GM21717 (cell line): ENCODE measurements at regions not wholly inside any gene's neighbourhood (a gene's known extent, or its start where the extent isn't known, plus 50 kb on each side); places are given as distances from the start of the nearest gene placed in this dataset.
"Not testable (repeated sequence)": the region's sequence is repeated elsewhere in the genome, so short reads cannot be mapped to it uniquely, and the experiment has no call there.

Experiments used
- ATAC-seq: cut with Tn5 transposase; IDR thresholded peaks from one replicate; pipeline ENCODE4 v1.9.1; 2021; ENCODE audit warnings: mild to moderate bottlenecking, moderate library complexity; ENCODE audit not compliant: unreplicated experiment

DNA sequence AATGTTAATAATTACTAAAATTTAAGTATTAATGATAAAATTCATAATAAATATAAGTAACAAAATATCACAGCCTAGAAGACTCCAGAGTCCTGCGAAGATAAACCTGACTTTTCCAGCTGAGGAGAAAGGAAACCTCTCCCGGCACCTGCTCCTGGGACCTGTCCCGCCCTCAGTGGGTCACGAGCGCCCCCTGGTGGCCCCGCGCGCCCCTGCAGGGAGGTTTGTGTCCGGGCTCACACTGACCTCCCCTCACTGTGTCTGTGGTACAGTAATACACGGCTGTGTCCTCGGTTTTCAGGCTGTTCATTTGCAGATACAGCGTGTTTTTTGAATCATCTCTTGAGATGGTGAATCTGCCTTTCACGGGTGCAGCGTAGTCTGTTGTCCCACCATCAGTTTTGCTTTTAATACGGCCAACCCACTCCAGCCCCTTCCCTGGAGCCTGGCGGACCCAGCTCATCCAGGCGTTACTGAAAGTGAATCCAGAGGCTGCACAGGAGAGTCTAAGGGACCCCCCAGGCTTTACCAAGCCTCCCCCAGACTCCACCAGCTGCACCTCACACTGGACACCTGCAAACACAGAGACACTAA lies 627.1 kb downstream of the TMEM121 start:
- not testable (repeated sequence) for ATAC-seq

DNA sequence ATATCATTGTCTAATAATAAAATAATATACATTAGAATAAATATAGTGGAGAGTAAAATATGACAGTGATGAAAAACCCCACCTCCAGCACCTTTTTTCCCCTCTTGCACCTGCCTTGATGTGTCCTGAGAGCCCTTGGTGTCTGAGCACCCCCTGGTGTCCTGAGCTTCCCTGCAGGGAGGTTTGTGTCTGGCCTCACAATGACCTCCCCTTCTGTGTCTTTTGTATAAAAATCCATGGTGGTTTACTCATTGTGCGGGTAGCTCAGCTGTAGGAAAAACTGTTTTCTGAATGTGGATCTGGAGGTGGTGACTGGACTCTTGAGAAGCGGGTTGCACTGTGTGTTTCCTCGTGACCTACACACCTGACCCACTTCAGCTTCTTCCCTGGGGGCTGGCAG lies 636.9 kb downstream of the TMEM121 start:
- ATAC-seq, result no peak

DNA sequence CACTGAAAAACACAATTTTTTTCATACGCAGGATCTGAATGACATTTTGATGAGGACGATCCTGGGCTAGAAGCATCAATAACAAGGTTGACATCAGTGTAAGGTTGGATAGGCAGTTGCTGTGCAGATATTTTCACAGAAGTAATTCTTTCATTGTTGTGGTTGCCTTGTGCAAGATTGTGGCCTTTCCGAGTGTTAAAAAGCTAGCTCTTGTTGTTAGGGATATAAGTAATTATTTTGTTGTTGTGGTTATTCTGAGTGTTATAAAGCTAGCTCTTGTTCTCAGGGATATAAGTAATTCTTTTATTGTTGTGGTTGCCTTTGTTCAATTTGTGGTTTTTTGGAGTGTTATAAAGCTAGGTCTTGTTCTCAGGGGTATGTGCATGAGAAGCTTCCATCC lies 637.4 kb downstream of the TMEM121 start:
- not testable (repeated sequence) for ATAC-seq

DNA sequence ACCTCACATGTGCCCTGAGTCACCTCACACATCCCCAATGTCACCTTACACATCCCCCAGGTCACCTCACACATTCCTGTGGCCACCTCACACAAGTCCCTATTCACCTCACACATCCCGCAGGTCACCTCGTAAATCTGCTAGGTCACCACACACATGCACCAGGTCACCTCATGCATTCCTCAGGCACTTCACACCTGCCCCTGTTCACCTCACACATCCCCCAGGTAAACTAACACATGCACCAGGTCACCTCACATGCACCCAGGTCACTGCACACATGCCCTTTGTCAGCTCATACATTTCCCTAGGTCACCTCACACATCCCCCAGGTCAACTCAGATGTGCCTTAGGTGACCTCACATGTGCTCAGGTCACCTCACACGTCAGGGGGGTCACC lies 639.8 kb downstream of the TMEM121 start:
- no peak for ATAC-seq

DNA sequence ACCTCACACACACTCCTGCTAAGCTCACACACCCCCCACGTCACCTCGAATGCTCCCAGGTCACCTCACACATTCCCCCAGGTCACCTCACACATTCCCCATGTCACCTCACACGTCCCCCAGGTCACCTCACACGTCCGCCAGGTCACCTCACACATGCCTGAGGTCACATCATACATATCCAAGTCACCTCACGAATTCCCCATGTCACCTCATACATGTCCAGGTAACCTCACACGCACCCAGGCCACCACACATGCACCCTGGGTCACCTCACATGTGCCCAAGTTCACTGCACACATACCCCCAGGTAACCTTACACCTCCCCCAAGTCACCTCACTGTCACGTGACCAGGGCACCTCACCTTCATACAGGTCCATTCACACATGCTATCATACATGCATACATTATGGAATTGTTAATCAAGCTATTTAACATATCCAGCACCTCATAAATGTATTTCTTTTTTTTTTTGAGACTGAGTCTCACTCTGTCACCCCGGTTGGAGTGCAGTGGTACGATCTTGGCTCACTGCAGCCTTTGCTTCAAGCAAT lies 640.3 kb downstream of the TMEM121 start:
- no peak for ATAC-seq

DNA sequence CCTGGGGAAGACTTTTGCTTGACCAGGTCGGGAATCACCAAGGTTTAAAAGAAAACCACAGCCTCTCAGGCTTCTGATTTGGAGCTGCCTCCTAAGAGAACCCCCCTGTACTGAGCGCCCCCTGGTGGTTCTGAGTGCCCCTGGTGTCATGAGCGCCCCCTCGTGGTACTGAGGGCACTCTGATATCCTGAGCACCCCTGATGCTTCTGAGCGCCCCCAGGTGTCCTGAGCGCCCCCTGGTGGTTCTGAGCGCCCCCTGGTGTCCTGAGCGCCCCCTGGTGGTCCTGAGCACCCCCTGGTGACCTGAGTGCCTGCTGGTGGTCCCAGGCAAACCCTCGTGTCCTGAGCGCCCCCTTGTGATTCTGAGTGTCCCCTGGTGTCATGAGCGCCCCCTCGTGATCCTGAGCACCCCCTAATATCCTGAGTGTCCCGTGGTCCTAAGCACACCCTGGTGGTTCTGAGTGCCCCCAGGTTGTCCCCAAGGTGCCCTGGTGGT lies 643.8 kb downstream of the TMEM121 start:
- ATAC-seq, result not testable (repeated sequence)

DNA sequence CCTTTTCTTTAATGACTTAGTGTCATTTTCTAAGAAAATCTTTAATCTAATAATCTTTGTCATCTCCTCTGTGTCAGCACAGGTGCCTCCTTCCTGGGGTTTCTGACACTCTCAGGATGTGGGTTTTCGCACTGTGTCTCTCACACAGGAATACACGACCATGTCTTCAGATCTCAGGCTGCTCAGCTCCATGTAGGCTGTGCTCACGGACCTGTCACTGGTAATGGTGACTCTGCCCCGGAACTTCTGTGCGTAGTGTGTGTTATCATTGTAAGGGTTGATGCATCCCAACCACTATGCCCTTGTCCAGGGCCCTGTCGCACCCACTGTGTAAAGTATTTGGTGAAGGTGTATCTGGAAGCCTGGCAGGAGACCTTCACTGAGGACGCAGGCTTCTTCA lies 647.8 kb downstream of the TMEM121 start:
- ATAC-seq, result no peak

DNA sequence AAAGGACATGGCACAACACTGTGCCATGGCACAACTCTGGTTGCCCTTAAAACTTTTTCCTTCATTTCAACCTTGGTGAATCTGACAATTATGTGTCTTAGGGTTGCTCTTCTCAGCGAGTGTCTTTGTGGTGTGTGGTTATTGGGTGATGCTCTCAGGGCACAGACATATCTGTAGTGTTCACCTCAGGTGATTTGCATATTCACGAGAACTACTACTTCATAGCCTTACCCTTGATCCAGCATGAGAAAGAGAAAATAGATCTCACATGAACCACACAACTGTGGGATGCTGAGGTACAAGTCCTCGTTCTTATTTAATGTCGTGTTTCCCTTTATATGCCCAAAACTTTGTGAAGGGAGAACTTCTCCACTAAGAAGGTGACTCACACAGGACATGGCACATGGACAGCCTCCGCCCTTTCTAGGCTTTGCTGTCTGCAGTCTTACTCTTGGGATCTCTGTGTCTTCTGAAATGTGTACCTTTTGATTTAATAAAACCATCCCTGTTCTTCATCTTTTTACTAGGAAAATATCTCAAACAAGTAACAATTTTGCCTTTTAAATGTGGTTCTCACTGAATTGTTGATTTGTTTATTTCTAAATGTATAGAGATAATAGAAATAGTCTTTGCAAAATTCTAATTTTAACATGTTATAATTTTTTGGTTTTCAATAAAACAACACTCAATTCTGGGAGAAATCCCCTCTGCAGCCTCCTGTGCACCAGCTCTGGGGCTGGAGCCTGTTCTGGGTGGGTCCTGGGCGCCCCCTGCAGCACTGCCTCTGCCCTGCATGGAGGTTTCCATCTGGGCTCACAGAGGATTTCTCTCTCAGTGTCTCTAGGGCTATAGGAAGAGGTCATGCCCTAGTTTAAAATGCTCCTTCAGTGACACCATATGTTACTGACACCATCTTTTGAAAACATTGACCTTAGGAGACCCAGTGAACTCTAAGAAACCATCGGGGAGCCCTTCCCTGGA lies 651.2 kb downstream of the TMEM121 start:
- not testable (repeated sequence) for ATAC-seq

DNA sequence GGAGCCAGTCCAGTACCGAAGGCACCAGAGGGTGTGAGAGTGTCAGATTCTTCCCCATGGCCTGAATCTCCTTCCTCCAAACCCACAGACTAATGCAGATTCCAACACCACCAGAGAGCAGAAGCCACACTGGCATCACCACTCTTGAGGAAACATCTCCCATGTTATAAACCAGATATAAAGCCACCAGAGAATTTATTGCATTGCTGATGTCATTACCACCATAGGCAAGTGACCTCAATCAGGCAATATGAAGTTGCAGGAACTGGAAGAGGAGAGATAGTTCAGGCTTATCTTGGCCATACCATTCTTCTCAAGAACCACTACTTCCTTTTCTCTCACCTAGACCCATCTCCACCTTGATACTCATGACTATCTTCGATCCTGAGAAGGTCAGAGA lies 653.4 kb downstream of the TMEM121 start:
- no peak for ATAC-seq

DNA sequence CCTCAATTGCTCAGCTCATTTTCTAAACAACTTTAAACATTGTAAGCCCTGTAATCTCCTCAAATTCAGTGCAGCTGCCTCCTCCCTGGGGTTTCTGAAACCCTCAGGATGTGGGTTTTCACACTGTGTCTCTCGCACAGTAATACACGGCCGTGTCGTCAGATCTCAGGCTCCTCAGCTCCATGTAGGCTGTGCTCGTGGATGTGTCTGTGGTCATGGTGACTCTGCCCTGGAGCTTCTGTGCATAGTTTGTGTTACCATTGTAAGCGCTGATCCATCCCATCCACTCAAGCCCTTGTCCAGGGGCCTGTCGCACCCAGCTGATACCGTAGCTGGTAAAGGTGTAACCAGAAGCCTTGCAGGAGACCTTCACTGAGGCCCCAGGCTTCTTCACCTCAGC lies 658.4 kb downstream of the TMEM121 start:
- not testable (repeated sequence) for ATAC-seq

DNA sequence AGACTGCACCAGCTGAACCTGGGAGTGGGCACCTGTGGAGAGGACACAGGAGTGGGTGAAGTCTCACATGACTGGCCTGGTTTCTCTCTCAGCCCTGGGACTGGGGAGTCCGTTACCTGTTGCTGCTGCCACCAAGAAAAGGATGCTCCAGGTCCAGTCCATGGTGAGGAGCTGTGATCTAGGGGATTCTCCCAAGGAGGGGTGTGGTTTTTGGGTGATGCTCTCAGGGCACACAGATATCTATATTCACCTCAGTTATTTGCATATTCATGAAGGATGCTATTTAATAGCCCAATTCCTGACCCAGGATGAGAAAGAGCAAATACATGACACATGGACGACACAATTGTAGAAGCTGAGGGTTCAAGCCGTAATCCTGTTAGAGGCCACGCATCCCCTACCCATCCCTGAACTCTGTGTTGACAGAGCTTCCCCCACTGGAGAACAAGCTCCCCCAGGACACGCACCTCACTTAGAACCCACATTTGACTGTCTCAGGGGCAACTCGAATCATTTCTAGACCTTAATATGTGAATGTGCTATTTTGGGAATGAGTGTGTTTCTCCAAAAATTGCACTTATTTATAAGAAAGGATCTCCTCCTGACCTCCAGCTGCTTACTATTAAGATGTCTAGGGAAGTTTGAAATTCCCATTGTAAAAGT lies 658.9 kb downstream of the TMEM121 start:
- ATAC-seq, result not testable (repeated sequence)

DNA sequence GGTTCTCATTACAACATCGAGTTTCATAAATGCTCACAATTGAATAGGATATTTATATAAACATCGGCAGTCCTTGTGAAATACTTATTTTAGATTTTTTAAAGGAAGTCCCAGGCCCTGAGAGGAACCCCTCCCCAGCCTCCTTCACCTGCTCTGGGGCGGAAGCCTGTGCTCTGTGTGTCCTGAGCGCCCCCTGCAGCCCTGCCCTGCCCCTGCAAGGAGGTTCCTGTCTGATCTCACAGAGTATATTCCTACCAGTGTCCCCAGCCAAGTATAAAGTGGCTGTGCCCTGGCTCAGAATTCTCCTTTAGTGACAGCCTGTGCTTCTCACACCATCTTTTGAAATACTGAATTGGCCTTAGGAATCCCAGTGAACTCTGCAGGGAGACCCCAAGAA lies 659.5 kb downstream of the TMEM121 start:
- ATAC-seq, result no peak

DNA sequence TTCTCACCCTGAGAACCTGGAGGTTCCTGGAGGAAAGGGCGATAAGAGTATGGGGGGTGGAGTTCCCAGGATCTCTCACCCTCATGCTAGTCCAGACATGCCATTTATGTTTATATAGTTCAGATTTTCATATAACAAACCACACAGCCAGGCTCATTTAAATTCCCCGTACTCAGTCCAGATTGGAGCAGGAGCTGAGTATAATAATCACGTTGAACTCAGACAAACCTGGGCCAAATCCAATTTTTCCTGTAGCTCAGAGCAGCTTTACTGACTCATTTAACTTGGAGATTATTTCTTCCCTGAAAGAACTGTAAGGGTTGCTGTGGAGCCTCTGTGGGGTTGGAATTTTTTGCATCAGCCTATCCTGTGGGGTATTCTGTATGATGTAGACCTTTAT lies 660.8 kb downstream of the TMEM121 start:
- ATAC-seq, result no peak

DNA sequence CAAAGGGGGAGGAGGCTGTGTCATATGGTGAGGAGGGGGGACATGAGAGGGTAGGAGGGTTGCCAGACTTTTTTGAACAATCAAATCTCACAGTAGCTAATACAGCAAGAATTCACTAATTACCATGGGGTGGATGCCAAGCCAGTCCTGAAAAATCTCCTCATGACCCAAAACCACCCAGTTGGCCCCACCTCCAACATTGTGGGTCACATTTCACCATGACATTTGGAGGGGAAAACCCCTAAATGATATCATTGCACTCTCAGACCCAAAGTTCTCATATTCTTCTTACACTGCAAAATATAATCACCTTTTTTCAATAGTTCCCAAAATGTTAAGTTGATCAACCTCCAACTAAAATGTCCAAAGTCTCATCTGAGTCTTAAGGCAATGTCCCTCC lies 666.3 kb downstream of the TMEM121 start:
- not testable (repeated sequence) for ATAC-seq

DNA sequence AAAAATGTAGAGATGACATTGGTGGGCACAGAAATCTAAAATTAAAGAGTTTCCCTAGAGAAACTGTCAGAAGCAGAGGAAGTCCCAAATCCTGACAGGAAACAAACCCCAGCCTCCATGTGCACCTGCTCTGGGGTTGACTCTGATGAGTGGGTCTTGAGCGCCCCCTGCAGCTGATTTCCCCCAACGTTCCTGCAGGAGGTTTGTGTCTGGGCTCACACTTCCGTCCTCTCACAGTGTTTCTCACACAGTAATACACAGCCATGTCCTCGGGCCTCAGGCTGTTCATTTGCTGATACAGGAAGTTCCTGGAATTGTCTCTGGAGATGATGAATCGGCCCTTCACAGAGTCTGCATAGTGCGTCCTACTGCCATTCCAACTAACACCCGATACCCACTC lies 670.1 kb downstream of the TMEM121 start:
- not testable (repeated sequence) for ATAC-seq

DNA sequence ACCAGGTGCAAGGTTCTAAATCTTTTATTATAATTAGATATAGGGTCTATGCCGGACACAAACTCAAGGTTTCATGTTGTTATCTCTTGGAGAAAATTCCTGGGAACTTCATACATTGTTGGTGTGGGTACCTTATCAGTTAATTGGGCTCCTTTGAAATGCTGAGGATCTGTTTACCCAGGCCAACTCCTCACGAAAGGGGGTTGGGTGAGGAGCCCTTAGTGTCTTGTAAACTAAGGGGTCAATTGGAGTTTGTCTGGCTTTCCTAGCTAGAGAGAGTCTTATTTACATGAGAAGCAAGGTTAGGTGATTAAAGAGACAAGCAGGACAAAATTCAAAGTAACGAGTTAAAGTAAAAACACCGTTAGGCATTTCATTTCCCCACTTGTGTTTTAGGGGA lies 670.9 kb downstream of the TMEM121 start:
- not testable (repeated sequence) for ATAC-seq

DNA sequence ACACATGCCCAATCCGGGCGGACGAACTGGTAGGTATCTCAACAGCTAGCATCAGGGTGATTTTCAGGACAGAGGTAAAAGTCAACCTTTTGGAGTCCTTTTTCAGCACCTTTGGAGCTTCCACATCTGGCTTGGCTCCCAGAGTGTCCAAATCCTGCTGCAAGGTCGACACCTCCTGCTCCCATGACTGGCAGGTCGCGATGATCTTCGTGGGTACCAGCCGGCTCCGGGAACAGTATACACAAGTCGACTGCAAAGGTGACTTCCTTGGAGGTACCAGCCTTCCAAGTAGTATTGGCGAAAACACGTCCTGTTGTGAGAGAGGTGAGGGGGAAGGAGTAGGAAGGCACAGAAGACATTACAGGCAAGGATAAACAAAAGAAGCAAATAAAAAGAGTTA lies 672.7 kb downstream of the TMEM121 start:
- no peak for ATAC-seq

DNA sequence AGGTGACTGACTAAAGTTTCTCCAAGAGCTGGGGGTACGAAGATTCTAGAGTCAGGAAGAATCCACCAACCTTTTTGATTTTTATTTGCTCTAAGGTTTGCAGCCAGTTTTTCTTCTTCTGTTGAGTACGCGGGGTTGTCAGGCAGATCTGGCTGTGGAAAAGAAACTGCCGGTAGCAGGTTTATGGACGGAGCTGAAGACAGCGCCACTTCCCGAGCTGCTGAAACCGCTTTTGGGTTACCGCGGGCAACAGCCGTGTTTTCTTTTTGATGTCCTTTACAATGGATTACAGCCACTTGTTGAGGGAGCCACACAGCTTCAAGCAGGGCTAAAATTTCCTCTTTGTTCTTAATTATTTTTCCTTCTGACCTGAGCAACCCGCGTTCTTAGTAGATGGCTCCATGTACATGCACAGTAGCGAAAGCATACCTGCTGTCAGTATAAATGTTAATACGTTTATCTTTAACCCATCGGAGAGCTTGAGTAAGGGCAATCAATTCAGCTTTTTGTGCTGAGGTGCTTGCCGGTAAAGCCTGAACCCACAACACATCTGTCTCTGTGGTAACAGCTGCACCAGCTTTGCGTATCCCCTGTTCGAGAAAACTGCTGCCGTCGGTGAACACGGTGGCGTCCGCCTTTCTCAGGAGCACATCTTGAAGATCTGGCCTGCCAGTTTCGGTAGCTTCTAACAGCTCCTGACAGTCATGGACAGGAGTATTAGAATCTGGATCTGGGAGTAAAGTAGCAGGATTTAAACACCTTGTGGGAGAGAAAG lies 674.3 kb downstream of the TMEM121 start:
- no peak for ATAC-seq

DNA sequence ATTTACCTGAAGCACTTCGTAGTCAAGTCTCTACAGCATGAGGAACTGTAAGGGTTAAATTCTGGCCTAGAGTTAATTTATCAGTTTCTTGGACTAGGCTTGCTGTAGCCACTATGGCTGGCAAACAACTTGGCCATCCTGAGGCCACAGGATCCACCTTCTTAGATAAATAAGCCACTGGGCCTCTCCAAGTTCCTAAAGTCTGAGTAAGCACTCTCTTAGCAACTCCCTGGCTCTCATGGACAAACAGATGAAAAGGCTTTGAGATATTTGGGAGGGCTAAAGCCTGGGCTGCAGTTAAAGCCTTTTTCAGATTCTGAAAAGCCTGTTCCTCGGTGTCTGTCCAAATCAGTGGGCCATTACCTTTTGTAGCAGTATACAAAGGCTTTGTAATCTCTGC lies 675.0 kb downstream of the TMEM121 start:
- no peak for ATAC-seq

DNA sequence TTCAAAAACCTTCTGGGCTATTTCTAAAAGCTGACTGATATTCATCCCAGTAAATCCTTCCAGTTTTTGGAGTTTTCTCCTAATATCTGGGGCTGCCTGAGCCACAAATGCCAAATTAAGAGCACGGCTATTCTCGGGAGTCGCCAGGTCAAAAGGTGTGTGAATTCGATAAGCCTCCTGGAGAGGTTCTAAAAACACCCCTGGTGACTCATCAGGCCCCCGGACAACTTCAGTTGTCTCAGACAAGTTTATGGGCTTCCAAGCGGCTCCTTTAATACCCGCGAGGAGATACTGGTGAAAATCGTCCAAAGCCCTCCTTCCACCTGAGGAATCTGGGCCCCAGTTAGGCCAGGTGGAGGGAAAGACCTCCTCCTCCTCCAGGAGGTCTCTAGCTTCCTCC lies 677.1 kb downstream of the TMEM121 start:
- ATAC-seq, result no peak
